GM23338 (cell line): ENCODE measurements at regions not wholly inside any gene's neighbourhood (a gene's known extent, or its start where the extent isn't known, plus 50 kb on each side); places are given as distances from the start of the nearest gene placed in this dataset.

ENCODE experiments used
- ATAC-seq: fragments of 200-7000 bp; cut with Tn5 transposase; 3 replicates; pipeline ENCODE4 v1.9.1; 2020
- DNase-seq: peaks from one replicate; pipeline ENCODE4 v3.0.0-alpha.2; 2015; ENCODE audit warnings: low spot score
- H2AFZ ChIP-seq: fragments of 200-600 bp; sonication (generic); 2 replicates; pipeline ENCODE4 v1.8.0; 2016; ENCODE audit warnings: antibody characterized with exemption, mild to moderate bottlenecking, moderate library complexity
- H3F3A ChIP-seq: fragments of 200-600 bp; sonication (generic); replicated peaks from 2 replicates; pipeline ENCODE4 v1.8.0; 2017; ENCODE audit warnings: antibody characterized with exemption, mixed run types, low read depth
- H3K27ac ChIP-seq: fragments of 200-600 bp; sonication (generic); 2 replicates; pipeline ENCODE4 v1.6.1; 2016; ENCODE audit warnings: low read depth
- H3K27me3 ChIP-seq: fragments of 200-600 bp; sonication (generic); 2 replicates; pipeline ENCODE4 v1.8.0; 2016; ENCODE audit warnings: mild to moderate bottlenecking, mixed run types, moderate library complexity; ENCODE audit not compliant: insufficient read depth
- H3K36me3 ChIP-seq: fragments of 200-600 bp; sonication (generic); 2 replicates; pipeline ENCODE4 v1.8.0; 2016; ENCODE audit warnings: mild to moderate bottlenecking; ENCODE audit not compliant: insufficient read depth
- H3K4me1 ChIP-seq: fragments of 200-600 bp; sonication (generic); 2 replicates; pipeline ENCODE4 v1.8.0; 2016; ENCODE audit warnings: mild to moderate bottlenecking, moderate library complexity; ENCODE audit not compliant: insufficient read depth
- H3K4me2 ChIP-seq: fragments of 200-600 bp; sonication (generic); 2 replicates; pipeline ENCODE4 v1.7.1; 2017; ENCODE audit warnings: mixed run types
- H3K4me3 ChIP-seq: fragments of 200-600 bp; sonication (generic); 2 replicates; pipeline ENCODE4 v1.6.1; 2016; ENCODE audit warnings: mixed run types
- H3K79me2 ChIP-seq: fragments of 200-600 bp; sonication (generic); replicated peaks from 2 replicates; pipeline ENCODE4 v1.8.0; 2017; ENCODE audit warnings: mild to moderate bottlenecking; ENCODE audit not compliant: insufficient read depth
- H3K9me2 ChIP-seq: fragments of 200-600 bp; sonication (generic); 2 replicates; pipeline ENCODE4 v1.8.0; 2017; ENCODE audit not compliant: insufficient read depth
- H4K20me1 ChIP-seq: fragments of 200-600 bp; sonication (generic); replicated peaks from 2 replicates; pipeline ENCODE4 v1.8.0; 2017; ENCODE audit warnings: mild to moderate bottlenecking; ENCODE audit not compliant: insufficient read depth
- H3K27ac Mint-ChIP-seq: 2 replicates; pipeline ENCODE4 v1.8.0; 2020; ENCODE audit warnings: inconsistent platforms, mild to moderate bottlenecking, moderate library complexity, mixed read lengths
- H3K27me3 Mint-ChIP-seq: 3 replicates; pipeline ENCODE4 v1.8.0; 2022; ENCODE audit warnings: low read depth, mild to moderate bottlenecking, moderate library complexity, mixed read lengths, inconsistent platforms; ENCODE audit not compliant: insufficient read depth, poor library complexity
- H3K36me3 Mint-ChIP-seq: 3 replicates; pipeline ENCODE4 v1.8.0; 2021; ENCODE audit warnings: low read depth, mild to moderate bottlenecking, inconsistent platforms, moderate library complexity, mixed read lengths
- H3K4me1 Mint-ChIP-seq: 3 replicates; pipeline ENCODE4 v1.8.0; 2020; ENCODE audit warnings: mild to moderate bottlenecking, inconsistent platforms, mixed read lengths
- H3K4me3 Mint-ChIP-seq: 3 replicates; pipeline ENCODE4 v1.8.0; 2021; ENCODE audit warnings: moderate library complexity, mild to moderate bottlenecking, inconsistent platforms, mixed read lengths
- H3K9me3 Mint-ChIP-seq: 3 replicates; pipeline ENCODE4 v1.8.0; 2020; ENCODE audit warnings: moderate library complexity, mild to moderate bottlenecking, inconsistent platforms, mixed read lengths
- ETS1 ChIP-seq: IDR thresholded peaks from 2 replicates; pipeline ENCODE4 v1.6.1; 2016; ENCODE audit warnings: antibody characterized with exemption
- EZH2 ChIP-seq: fragments of 200-600 bp; sonication (generic); IDR thresholded peaks from one replicate; pipeline ENCODE4 v1.8.0; 2017; ENCODE audit warnings: antibody characterized with exemption, mild to moderate bottlenecking, low read depth; ENCODE audit not compliant: unreplicated experiment
- EZH2phosphoT487 ChIP-seq: fragments of 200-600 bp; sonication (generic); IDR thresholded peaks from one replicate; pipeline ENCODE4 v1.8.1; 2018; ENCODE audit warnings: antibody characterized with exemption; ENCODE audit not compliant: unreplicated experiment
- JUNB ChIP-seq: IDR thresholded peaks from one replicate; pipeline ENCODE4 v1.6.1; 2016; ENCODE audit warnings: antibody characterized with exemption; ENCODE audit not compliant: unreplicated experiment
- POLR2AphosphoS5 ChIP-seq: IDR thresholded peaks from 2 replicates; pipeline ENCODE4 v1.6.1; 2016; ENCODE audit warnings: antibody characterized with exemption, low read depth
- STAT1 ChIP-seq: IDR thresholded peaks from one replicate; pipeline ENCODE4 v1.6.1; 2016; ENCODE audit warnings: antibody characterized with exemption; ENCODE audit not compliant: unreplicated experiment
- TF ChIP-seq, protein P1 (sequence below): fragments of 250-450 bp; sonication (Bioruptor Pico); IDR thresholded peaks from 2 replicates; pipeline ENCODE4 v1.5.0; 2020; ENCODE audit warnings: mild to moderate bottlenecking, moderate library complexity
- TF ChIP-seq, protein P2 (sequence below), 2 experiments: fragments of 200-600 bp in 1 of 2; sonication (generic) in 1 of 2; conservative IDR thresholded peaks; 2 replicates each; pipeline versions ENCODE4 v1.5.1 to v1.6.1; 2016 to 2017; ENCODE audit warnings: antibody characterized with exemption in 2 of 2, low read depth in 2 of 2, mild to moderate bottlenecking in 2 of 2, moderate library complexity in 1 of 2
- TF ChIP-seq, protein P3 (sequence below): IDR thresholded peaks from one replicate; pipeline ENCODE4 v1.6.1; 2018; ENCODE audit warnings: antibody characterized with exemption; ENCODE audit not compliant: unreplicated experiment

GRCh38 chr2:144151405-144151804 is 368.5 kb downstream of the ZEB2 start:
- Mint-ChIP-seq H3K27me3 (no peaks in the 10 kb centered on the region), H3K4me1 (peaks cover 5% of the 10 kb centered on the region; the same call in 2 of the 3 replicates), H3K4me3 (no peak overlapping the region), H3K36me3 (no peaks in the 10 kb centered on the region), H3K9me3 (no peaks in the 10 kb centered on the region), H3K27ac (no peak overlapping the region)
- no peak for DNase-seq
- no peak overlapping the region for H3K27ac ChIP-seq
- no peaks in the 10 kb centered on the region for H3F3A ChIP-seq
- H2AFZ ChIP-seq: no peak overlapping the region
- H3K36me3 ChIP-seq: no peaks in the 10 kb centered on the region
- H3K4me3 ChIP-seq: no peak overlapping the region
- H4K20me1 ChIP-seq: no peaks in the 10 kb centered on the region
- ATAC-seq: no peak
- no peaks in the 10 kb centered on the region for H3K79me2 ChIP-seq
- 0 out of 2 replicates have a peak, but pooled peaks cover 4% of the 10 kb centered on the region for H3K4me1 ChIP-seq
- H3K4me2 ChIP-seq: no peak overlapping the region
- no peaks in the 10 kb centered on the region for H3K27me3 ChIP-seq
- H3K9me2 ChIP-seq: no peaks in the 10 kb centered on the region
- TF ChIP-seq ETS1: no peak
- no peak for TF ChIP-seq JUNB
- TF ChIP-seq, protein P1, sequence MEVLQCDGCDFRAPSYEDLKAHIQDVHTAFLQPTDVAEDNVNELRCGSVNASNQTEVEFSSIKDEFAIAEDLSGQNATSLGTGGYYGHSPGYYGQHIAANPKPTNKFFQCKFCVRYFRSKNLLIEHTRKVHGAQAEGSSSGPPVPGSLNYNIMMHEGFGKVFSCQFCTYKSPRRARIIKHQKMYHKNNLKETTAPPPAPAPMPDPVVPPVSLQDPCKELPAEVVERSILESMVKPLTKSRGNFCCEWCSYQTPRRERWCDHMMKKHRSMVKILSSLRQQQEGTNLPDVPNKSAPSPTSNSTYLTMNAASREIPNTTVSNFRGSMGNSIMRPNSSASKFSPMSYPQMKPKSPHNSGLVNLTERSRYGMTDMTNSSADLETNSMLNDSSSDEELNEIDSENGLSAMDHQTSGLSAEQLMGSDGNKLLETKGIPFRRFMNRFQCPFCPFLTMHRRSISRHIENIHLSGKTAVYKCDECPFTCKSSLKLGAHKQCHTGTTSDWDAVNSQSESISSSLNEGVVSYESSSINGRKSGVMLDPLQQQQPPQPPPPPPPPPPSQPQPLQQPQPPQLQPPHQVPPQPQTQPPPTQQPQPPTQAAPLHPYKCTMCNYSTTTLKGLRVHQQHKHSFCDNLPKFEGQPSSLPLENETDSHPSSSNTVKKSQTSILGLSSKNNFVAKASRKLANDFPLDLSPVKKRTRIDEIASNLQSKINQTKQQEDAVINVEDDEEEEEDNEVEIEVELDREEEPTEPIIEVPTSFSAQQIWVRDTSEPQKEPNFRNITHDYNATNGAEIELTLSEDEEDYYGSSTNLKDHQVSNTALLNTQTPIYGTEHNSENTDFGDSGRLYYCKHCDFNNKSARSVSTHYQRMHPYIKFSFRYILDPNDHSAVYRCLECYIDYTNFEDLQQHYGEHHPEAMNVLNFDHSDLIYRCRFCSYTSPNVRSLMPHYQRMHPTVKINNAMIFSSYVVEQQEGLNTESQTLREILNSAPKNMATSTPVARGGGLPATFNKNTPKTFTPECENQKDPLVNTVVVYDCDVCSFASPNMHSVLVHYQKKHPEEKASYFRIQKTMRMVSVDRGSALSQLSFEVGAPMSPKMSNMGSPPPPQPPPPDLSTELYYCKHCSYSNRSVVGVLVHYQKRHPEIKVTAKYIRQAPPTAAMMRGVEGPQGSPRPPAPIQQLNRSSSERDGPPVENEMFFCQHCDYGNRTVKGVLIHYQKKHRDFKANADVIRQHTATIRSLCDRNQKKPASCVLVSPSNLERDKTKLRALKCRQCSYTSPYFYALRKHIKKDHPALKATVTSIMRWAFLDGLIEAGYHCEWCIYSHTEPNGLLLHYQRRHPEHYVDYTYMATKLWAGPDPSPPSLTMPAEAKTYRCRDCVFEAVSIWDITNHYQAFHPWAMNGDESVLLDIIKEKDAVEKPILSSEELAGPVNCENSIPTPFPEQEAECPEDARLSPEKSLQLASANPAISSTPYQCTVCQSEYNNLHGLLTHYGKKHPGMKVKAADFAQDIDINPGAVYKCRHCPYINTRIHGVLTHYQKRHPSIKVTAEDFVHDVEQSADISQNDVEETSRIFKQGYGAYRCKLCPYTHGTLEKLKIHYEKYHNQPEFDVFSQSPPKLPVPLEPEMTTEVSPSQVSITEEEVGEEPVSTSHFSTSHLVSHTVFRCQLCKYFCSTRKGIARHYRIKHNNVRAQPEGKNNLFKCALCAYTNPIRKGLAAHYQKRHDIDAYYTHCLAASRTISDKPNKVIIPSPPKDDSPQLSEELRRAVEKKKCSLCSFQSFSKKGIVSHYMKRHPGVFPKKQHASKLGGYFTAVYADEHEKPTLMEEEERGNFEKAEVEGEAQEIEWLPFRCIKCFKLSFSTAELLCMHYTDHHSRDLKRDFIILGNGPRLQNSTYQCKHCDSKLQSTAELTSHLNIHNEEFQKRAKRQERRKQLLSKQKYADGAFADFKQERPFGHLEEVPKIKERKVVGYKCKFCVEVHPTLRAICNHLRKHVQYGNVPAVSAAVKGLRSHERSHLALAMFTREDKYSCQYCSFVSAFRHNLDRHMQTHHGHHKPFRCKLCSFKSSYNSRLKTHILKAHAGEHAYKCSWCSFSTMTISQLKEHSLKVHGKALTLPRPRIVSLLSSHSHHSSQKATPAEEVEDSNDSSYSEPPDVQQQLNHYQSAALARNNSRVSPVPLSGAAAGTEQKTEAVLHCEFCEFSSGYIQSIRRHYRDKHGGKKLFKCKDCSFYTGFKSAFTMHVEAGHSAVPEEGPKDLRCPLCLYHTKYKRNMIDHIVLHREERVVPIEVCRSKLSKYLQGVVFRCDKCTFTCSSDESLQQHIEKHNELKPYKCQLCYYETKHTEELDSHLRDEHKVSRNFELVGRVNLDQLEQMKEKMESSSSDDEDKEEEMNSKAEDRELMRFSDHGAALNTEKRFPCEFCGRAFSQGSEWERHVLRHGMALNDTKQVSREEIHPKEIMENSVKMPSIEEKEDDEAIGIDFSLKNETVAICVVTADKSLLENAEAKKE: no peak

DNA sequence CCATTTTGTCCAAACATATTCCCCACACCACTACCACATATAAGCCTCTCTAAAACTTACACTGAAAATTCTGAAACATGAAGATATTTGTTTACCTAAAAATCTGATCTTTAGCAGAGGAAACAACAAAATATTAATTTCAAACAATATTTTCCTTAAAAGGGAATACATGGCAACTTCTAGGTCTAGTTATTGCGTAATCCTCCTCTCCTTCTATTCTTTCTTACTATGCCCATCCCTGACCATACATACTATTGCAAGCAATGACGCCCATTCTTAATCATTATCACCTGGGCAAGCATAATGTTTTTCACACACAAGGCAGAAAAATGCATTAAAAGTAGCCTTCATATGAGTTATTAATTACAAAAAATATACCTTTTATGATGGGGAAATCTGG is 372.6 kb downstream of the ZEB2 start:
- DNase-seq (no peak), ATAC-seq (no peak)
- Histone ChIP-seq H3K79me2 (no peaks in the 10 kb centered on the region), H3F3A (no peaks in the 10 kb centered on the region), H3K27me3 (no peaks in the 10 kb centered on the region), H3K4me3 (no peak overlapping the region), H3K4me1 (no peaks in the 10 kb centered on the region), H2AFZ (no peak overlapping the region), H3K4me2 (no peak overlapping the region), H3K9me2 (no peaks in the 10 kb centered on the region), H3K36me3 (no peaks in the 10 kb centered on the region), H4K20me1 (no peaks in the 10 kb centered on the region), H3K27ac (no peak overlapping the region)
- H3K4me1 Mint-ChIP-seq: peaks cover 5% of the 10 kb centered on the region; the same call in 2 of the 3 replicates
- no peak overlapping the region for H3K27ac Mint-ChIP-seq
- no peaks in the 10 kb centered on the region for H3K9me3 Mint-ChIP-seq
- no peaks in the 10 kb centered on the region for H3K27me3 Mint-ChIP-seq
- no peak overlapping the region for H3K4me3 Mint-ChIP-seq
- no peaks in the 10 kb centered on the region for H3K36me3 Mint-ChIP-seq
- TF ChIP-seq, protein P2, sequence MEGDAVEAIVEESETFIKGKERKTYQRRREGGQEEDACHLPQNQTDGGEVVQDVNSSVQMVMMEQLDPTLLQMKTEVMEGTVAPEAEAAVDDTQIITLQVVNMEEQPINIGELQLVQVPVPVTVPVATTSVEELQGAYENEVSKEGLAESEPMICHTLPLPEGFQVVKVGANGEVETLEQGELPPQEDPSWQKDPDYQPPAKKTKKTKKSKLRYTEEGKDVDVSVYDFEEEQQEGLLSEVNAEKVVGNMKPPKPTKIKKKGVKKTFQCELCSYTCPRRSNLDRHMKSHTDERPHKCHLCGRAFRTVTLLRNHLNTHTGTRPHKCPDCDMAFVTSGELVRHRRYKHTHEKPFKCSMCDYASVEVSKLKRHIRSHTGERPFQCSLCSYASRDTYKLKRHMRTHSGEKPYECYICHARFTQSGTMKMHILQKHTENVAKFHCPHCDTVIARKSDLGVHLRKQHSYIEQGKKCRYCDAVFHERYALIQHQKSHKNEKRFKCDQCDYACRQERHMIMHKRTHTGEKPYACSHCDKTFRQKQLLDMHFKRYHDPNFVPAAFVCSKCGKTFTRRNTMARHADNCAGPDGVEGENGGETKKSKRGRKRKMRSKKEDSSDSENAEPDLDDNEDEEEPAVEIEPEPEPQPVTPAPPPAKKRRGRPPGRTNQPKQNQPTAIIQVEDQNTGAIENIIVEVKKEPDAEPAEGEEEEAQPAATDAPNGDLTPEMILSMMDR (conservative IDR thresholded peaks at IDR 0.05; ENCODE audit: low read depth in 2 of 2): no peak
- TF ChIP-seq JUNB (no peak), EZH2phosphoT487 (no peak), EZH2 (no peak), POLR2AphosphoS5 (no peak), STAT1 (no peak)
- TF ChIP-seq, protein P3, sequence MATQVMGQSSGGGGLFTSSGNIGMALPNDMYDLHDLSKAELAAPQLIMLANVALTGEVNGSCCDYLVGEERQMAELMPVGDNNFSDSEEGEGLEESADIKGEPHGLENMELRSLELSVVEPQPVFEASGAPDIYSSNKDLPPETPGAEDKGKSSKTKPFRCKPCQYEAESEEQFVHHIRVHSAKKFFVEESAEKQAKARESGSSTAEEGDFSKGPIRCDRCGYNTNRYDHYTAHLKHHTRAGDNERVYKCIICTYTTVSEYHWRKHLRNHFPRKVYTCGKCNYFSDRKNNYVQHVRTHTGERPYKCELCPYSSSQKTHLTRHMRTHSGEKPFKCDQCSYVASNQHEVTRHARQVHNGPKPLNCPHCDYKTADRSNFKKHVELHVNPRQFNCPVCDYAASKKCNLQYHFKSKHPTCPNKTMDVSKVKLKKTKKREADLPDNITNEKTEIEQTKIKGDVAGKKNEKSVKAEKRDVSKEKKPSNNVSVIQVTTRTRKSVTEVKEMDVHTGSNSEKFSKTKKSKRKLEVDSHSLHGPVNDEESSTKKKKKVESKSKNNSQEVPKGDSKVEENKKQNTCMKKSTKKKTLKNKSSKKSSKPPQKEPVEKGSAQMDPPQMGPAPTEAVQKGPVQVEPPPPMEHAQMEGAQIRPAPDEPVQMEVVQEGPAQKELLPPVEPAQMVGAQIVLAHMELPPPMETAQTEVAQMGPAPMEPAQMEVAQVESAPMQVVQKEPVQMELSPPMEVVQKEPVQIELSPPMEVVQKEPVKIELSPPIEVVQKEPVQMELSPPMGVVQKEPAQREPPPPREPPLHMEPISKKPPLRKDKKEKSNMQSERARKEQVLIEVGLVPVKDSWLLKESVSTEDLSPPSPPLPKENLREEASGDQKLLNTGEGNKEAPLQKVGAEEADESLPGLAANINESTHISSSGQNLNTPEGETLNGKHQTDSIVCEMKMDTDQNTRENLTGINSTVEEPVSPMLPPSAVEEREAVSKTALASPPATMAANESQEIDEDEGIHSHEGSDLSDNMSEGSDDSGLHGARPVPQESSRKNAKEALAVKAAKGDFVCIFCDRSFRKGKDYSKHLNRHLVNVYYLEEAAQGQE: no peak
